H9 (cell line): ENCODE measurements at regions not wholly inside any gene's neighbourhood (a gene's known extent, or its start where the extent isn't known, plus 50 kb on each side); places are given as distances from the start of the nearest gene placed in this dataset.

ENCODE experiments used
- DNase-seq: peaks from one replicate; pipeline ENCODE4 v3.0.0-alpha.2; 2017
- H2AFZ ChIP-seq: one replicate; pipeline ENCODE4 v1.6.1; 2013; ENCODE audit warnings: mild to moderate bottlenecking, low read length, control low read depth, moderate library complexity
- H2AK5ac ChIP-seq: 2 replicates; pipeline ENCODE4 v1.6.1; 2013; ENCODE audit warnings: low read length, control low read depth, mixed read lengths; ENCODE audit not compliant: insufficient read length
- H2BK120ac ChIP-seq: one replicate; pipeline ENCODE4 v1.6.1; 2013; ENCODE audit warnings: low read depth, mild to moderate bottlenecking, low read length, control low read depth, inconsistent platforms; ENCODE audit not compliant: poor library complexity, severe bottlenecking
- H2BK12ac ChIP-seq: 2 replicates; pipeline ENCODE4 v1.6.1; 2013; ENCODE audit warnings: low read length, control low read depth, mixed read lengths, low read depth; ENCODE audit not compliant: insufficient read length
- H2BK15ac ChIP-seq: 2 replicates; pipeline ENCODE4 v1.6.1; 2013; ENCODE audit warnings: low read depth, low read length, control low read depth
- H2BK20ac ChIP-seq: one replicate; pipeline ENCODE4 v1.6.1; 2013; ENCODE audit warnings: low read depth, mild to moderate bottlenecking, low read length, control low read depth, inconsistent platforms; ENCODE audit not compliant: poor library complexity, severe bottlenecking
- H2BK5ac ChIP-seq: 2 replicates; pipeline ENCODE4 v1.6.1; 2013; ENCODE audit warnings: low read length, control low read depth, mixed read lengths; ENCODE audit not compliant: insufficient read length
- H3K14ac ChIP-seq: 2 replicates; pipeline ENCODE4 v1.6.1; 2013; ENCODE audit warnings: low read length, control low read depth; ENCODE audit not compliant: insufficient read depth
- H3K18ac ChIP-seq: 2 replicates; pipeline ENCODE4 v1.6.1; 2013; ENCODE audit warnings: low read depth, mild to moderate bottlenecking, mixed read lengths, low read length, control low read depth; ENCODE audit not compliant: insufficient read length
- H3K23ac ChIP-seq: 2 replicates; pipeline ENCODE4 v1.6.1; 2013; ENCODE audit warnings: low read length, control low read depth, mixed read lengths, low read depth; ENCODE audit not compliant: insufficient read length
- H3K23me2 ChIP-seq: 2 replicates; pipeline ENCODE4 v1.6.1; 2013; ENCODE audit warnings: low read depth, mild to moderate bottlenecking, mixed read lengths, low read length, control low read depth; ENCODE audit not compliant: insufficient read length, poor library complexity, severe bottlenecking
- H3K27ac ChIP-seq: 2 replicates; pipeline ENCODE4 v1.5.1; 2013; ENCODE audit warnings: low read length, control low read depth, mixed read lengths, low read depth; ENCODE audit not compliant: insufficient read length
- H3K27me3 ChIP-seq: 2 replicates; pipeline ENCODE4 v1.6.1; 2013; ENCODE audit warnings: low read length, control low read depth, inconsistent platforms; ENCODE audit not compliant: insufficient read depth
- H3K4ac ChIP-seq: 2 replicates; pipeline ENCODE4 v1.6.1; 2013; ENCODE audit warnings: low read depth, mild to moderate bottlenecking, control low read depth, inconsistent platforms, low read length, moderate library complexity
- H3K4me1 ChIP-seq: 2 replicates; pipeline ENCODE4 v1.6.1; 2013; ENCODE audit warnings: low read length, control low read depth, inconsistent platforms; ENCODE audit not compliant: insufficient read depth
- H3K4me2 ChIP-seq: 2 replicates; pipeline ENCODE4 v1.6.1; 2013; ENCODE audit warnings: low read length, control low read depth, mixed read lengths; ENCODE audit not compliant: insufficient read length, insufficient read depth
- H3K56ac ChIP-seq: 2 replicates; pipeline ENCODE4 v1.6.1; 2013; ENCODE audit warnings: low read depth, mild to moderate bottlenecking, mixed read lengths, low read length, control low read depth; ENCODE audit not compliant: insufficient read length
- H3K79me1 ChIP-seq: 2 replicates; pipeline ENCODE4 v1.6.1; 2013; ENCODE audit warnings: low read depth, mild to moderate bottlenecking, moderate library complexity, low read length, control low read depth, inconsistent platforms; ENCODE audit not compliant: insufficient read depth, poor library complexity, severe bottlenecking
- H3K79me2 ChIP-seq: 2 replicates; pipeline ENCODE4 v1.6.1; 2013; ENCODE audit warnings: low read length, control low read depth, inconsistent platforms; ENCODE audit not compliant: insufficient read depth
- H3K9ac ChIP-seq: 2 replicates; pipeline ENCODE4 v1.6.1; 2013; ENCODE audit warnings: low read length, control low read depth, mixed read lengths; ENCODE audit not compliant: insufficient read length; ENCODE audit errors: extremely low read depth
- H3K9me3 ChIP-seq: one replicate; pipeline ENCODE4 v1.6.1; 2013; ENCODE audit warnings: low read depth, low read length, inconsistent platforms; ENCODE audit not compliant: control insufficient read depth
- H3T11ph ChIP-seq: one replicate; pipeline ENCODE4 v1.6.1; 2013; ENCODE audit warnings: mild to moderate bottlenecking, low read length, control low read depth, inconsistent platforms
- H4K20me1 ChIP-seq: one replicate; pipeline ENCODE4 v1.6.1; 2013; ENCODE audit not compliant: control insufficient read depth, insufficient read length, insufficient read depth
- H4K5ac ChIP-seq: 2 replicates; pipeline ENCODE4 v1.6.1; 2013; ENCODE audit warnings: low read depth, mild to moderate bottlenecking, mixed read lengths, low read length, control low read depth; ENCODE audit not compliant: insufficient read length
- H4K8ac ChIP-seq: replicated peaks from 2 replicates; pipeline ENCODE4 v1.6.1; 2013; ENCODE audit warnings: low read length, control low read depth, mixed read lengths, low read depth; ENCODE audit not compliant: insufficient read length
- H4K91ac ChIP-seq: 2 replicates; pipeline ENCODE4 v1.6.1; 2013; ENCODE audit warnings: low read depth, mild to moderate bottlenecking, moderate library complexity, mixed read lengths, low read length, control low read depth; ENCODE audit not compliant: insufficient read length
- H3K27ac Mint-ChIP-seq, 3 experiments: 2 replicates in 2 of 3; 3 replicates in 1 of 3; pipeline ENCODE4 v1.8.0; 2020 to 2021; ENCODE audit warnings: mixed read lengths in 3 of 3, mild to moderate bottlenecking in 1 of 3, moderate library complexity in 1 of 3
- H3K27me3 Mint-ChIP-seq: 2 replicates; pipeline ENCODE4 v1.8.0; 2021; ENCODE audit warnings: low read depth, mild to moderate bottlenecking, moderate library complexity, mixed read lengths
- H3K36me3 Mint-ChIP-seq, 3 experiments: 2 replicates in 2 of 3; 3 replicates in 1 of 3; pipeline ENCODE4 v1.8.0; 2020 to 2021; ENCODE audit warnings: low read depth in 3 of 3, mixed read lengths in 3 of 3; ENCODE audit not compliant: insufficient read depth in 1 of 3
- H3K4me1 Mint-ChIP-seq, 2 experiments: 2 replicates each; pipeline ENCODE4 v1.8.0; 2020; ENCODE audit warnings: mixed read lengths in 2 of 2
- H3K4me3 Mint-ChIP-seq, 2 experiments: 2 replicates in 1 of 2; 3 replicates in 1 of 2; pipeline ENCODE4 v1.8.0; 2020 to 2021; ENCODE audit warnings: mild to moderate bottlenecking in 2 of 2, mixed read lengths in 2 of 2, moderate library complexity in 1 of 2
- H3K9me3 Mint-ChIP-seq, 2 experiments: 2 replicates in 1 of 2; 3 replicates in 1 of 2; pipeline ENCODE4 v1.8.0; 2020; ENCODE audit warnings: mild to moderate bottlenecking in 2 of 2, mixed read lengths in 2 of 2, moderate library complexity in 1 of 2
- TF ChIP-seq, protein P1 (sequence below): fragments of 200-600 bp; sonication (generic); conservative IDR thresholded peaks from 3 replicates; pipeline ENCODE4 v1.8.0; 2021; ENCODE audit warnings: antibody characterized with exemption, mild to moderate bottlenecking

DNA sequence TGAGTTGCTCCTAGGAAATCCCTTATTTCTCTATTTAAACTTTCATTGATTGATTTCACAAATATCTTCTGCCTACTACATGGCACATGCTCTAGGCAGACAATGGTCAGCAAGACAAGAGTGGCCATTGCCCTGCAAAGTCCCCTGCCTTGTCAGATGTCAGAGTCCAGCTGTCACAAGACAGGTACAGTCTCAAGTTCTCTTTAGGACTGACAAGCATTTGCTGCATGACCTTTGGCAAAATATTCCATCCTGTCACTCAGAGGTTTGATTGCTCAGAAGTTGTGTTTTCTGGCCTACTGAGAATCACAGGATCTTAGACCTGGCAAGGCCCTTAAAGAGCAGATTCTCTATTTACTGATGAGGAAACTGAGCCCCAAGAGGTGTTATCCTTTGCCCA lies 322.3 kb upstream of the NFE2L3 start:
- Mint-ChIP-seq H3K27me3 (peaks cover 2% of the 10 kb centered on the region; the same call in 1 of the 2 replicates), H3K4me3 (no peak overlapping the region), H3K27ac (no peak overlapping the region), H3K9me3 (peaks cover 0 to 3% of the 10 kb centered on the region in 2 experiments; a peak in 2 of 5 replicates), H3K4me1 (peaks cover 32 to 35% of the 10 kb centered on the region in 2 experiments), H3K36me3 (no peaks in the 10 kb centered on the region; a peak in 1 of 7 replicates)
- Histone ChIP-seq H3K9ac (no peak overlapping the region), H2AK5ac (no peak overlapping the region), H3K4me1 (peaks cover 6% of the 10 kb centered on the region; the same call in 1 of the 2 replicates), H3K79me1 (no peaks in the 10 kb centered on the region), H3K56ac (no peak overlapping the region), H4K5ac (no peak overlapping the region), H3K23me2 (no peaks in the 10 kb centered on the region), H4K91ac (no peak overlapping the region), H3K23ac (no peak overlapping the region), H3K27ac (no peak overlapping the region), H3K18ac (no peak overlapping the region), H2BK20ac (no peak overlapping the region), H3K27me3 (no peaks in the 10 kb centered on the region), H3K4me2 (no peak overlapping the region), H2AFZ (no peak overlapping the region), H2BK15ac (no peak overlapping the region), H2BK120ac (no peak overlapping the region), H3K9me3 (no peaks in the 10 kb centered on the region), H2BK12ac (no peak overlapping the region), H3K14ac (no peak overlapping the region), H3K79me2 (no peaks in the 10 kb centered on the region), H2BK5ac (no peak overlapping the region), H4K8ac (no peak overlapping the region), H3K4ac (no peak overlapping the region), H3T11ph (no peak overlapping the region), H4K20me1 (no peaks in the 10 kb centered on the region)
- TF ChIP-seq, protein P1, sequence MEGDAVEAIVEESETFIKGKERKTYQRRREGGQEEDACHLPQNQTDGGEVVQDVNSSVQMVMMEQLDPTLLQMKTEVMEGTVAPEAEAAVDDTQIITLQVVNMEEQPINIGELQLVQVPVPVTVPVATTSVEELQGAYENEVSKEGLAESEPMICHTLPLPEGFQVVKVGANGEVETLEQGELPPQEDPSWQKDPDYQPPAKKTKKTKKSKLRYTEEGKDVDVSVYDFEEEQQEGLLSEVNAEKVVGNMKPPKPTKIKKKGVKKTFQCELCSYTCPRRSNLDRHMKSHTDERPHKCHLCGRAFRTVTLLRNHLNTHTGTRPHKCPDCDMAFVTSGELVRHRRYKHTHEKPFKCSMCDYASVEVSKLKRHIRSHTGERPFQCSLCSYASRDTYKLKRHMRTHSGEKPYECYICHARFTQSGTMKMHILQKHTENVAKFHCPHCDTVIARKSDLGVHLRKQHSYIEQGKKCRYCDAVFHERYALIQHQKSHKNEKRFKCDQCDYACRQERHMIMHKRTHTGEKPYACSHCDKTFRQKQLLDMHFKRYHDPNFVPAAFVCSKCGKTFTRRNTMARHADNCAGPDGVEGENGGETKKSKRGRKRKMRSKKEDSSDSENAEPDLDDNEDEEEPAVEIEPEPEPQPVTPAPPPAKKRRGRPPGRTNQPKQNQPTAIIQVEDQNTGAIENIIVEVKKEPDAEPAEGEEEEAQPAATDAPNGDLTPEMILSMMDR: no peak
- no peak for DNase-seq
